GM21390 (cell line): ENCODE measurements at regions not wholly inside any gene's neighbourhood (a gene's known extent, or its start where the extent isn't known, plus 50 kb on each side); places are given as distances from the start of the nearest gene placed in this dataset.
"Not testable (repeated sequence)": the region's sequence is repeated elsewhere in the genome, so short reads cannot be mapped to it uniquely, and the experiment has no call there.

Experiments used
- ATAC-seq: cut with Tn5 transposase; IDR thresholded peaks from one replicate; pipeline ENCODE4 v1.9.1; 2021; ENCODE audit not compliant: unreplicated experiment

DNA sequence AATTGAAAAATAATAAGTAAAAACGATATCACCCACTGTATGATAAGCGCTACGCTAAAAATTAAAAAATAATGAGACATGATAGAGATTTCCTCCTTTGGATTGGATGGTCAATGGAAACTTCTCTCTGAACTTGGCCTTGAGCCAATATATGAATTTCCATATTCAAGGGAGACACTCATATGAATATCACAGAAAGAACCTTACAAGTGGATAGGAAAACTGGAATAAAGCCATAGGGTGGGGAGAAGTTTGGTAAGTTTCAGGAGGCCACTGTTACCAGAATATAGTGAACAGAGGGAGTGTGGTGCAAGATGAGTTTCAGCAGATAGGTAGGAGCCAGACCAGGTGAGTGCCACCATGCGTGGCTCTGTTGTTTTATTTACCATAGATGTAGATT, 147.2 kb downstream of the SEM1 start:
- ATAC-seq = no peak

- ATAC-seq = no peak
Measured at GRCh38 chr7:96561892-96562291, 147.8 kb downstream of the SEM1 start.

- ATAC-seq = no peak
Measured at GRCh38 chr7:96558530-96558929, 151.1 kb downstream of the SEM1 start.

- ATAC-seq = no peak
Measured at GRCh38 chr7:96558093-96558492, 151.6 kb downstream of the SEM1 start.

DNA sequence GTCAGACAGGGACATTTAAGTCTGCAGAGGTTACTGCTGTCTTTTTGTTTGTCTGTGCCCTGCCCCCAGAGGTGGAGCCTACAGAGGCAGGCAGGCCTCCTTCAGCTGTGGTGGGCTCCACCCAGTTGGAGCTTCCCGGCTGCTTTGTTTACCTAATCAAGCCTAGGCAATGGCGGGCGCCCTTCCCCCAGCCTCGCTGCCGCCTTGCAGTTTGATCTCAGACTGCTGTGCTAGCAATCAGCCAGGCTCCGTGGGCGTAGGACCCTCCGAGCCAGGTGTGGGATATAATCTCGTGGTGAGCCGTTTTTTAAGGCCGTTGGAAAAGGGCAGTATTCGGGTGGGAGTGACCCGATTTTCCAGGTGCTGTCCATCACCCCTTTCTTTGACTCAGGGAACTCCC, 152.0 kb downstream of the SEM1 start:
- ATAC-seq = not testable (repeated sequence)

- no peak for ATAC-seq
Measured at GRCh38 chr7:96548664-96549063, 161.0 kb downstream of the SEM1 start.

GRCh38 chr7:96547371-96547811, 162.3 kb downstream of the SEM1 start:
- ATAC-seq = no peak

DNA sequence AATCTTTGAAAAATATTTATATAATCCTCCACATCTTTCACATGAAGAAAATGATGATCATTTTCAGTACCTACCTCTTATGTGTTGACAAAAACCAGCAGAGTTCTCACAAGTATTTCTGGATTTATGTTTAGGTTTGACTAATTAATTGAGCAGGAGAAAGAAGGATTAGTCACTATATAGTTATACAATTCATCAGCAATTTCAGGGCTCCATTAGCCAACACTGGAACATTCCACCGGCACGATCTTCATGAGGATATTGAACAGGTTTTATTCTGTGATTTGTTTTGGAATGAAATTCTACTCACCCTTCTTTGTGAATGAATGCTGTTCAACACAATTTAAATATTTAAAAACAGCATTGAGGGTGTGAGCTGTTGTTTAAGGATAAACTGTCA, 163.2 kb downstream of the SEM1 start:
- ATAC-seq = no peak

DNA sequence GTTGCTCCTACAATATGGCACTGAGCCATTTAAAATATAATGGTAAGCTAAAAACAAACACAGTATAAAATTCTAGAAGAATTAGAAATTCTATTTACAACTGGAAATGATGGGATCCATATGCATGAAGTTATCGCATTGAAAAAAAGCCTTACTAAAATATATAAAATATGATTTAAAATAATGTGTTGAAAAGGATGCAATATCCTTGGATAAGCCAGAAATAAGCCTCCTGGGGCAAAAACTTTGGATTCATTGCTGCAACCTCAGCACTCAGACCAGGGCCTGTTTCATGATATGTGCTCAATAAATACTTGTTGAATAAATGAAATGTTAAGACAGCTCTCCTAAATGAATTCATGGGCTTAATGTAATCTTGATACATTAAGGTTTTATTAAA, 170.2 kb downstream of the SEM1 start:
- ATAC-seq = no peak

DNA sequence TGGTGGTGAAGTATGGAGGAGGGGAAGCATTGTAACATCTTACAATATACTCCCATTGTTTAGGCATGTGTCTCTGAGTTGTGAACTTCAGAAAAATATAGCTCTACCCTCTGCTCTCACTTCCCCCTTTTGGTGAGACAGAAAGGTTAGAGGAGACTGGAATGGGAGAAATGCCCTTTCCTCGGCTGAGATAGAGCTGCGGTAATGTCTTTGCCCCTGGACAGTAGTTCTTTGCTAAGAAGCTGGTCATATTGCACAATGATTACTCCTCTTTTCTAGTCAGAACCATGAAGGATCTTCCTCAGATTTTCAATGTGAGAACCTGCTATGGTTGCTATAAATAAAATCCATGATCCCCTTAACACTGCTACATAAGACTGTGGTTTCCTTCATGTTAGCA, 171.0 kb downstream of the SEM1 start:
- no peak for ATAC-seq

- ATAC-seq = no peak
Measured at GRCh38 chr7:96534221-96534620, 175.4 kb downstream of the SEM1 start.

- ATAC-seq = no peak
Measured at GRCh38 chr7:96532428-96532935, 177.2 kb downstream of the SEM1 start.

DNA sequence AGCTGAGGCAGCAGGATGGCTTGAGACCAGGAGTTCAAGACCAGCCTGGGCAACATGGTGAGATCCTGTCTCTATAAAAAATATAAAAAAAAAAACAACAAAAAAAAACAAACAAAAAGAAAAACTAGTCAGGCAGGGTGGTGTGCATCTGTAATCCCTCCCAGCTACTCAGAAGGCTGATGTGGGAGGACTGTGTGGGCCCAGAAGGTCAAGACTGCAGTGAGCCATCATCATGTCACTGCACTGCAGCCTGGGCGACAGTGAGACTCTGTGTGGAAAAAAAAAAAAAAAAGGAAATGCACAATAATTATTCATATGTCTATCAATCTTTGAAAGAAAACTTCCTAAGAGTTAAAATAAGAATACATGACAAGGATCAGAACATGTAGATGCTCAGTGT, 178.3 kb downstream of the SEM1 start:
- no peak for ATAC-seq

DNA sequence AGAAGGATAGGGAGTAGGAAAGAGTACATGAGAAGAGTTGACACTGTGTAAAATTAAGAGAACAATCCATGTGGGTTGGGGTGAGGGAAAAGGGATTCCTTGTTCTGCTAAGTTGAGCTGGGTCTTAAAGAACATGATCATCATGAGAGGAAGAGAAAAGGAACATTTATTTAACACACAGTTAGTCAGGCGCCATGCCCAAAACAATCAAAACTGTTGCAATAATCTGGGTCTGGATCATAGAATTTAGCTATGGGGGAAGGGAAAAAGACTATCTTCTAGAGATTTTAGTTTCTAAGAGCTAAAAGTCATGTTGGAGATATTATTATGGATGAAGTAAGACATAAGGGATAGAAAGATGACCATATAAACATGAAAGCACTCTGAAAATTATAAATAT, 178.9 kb downstream of the SEM1 start:
- no peak for ATAC-seq

DNA sequence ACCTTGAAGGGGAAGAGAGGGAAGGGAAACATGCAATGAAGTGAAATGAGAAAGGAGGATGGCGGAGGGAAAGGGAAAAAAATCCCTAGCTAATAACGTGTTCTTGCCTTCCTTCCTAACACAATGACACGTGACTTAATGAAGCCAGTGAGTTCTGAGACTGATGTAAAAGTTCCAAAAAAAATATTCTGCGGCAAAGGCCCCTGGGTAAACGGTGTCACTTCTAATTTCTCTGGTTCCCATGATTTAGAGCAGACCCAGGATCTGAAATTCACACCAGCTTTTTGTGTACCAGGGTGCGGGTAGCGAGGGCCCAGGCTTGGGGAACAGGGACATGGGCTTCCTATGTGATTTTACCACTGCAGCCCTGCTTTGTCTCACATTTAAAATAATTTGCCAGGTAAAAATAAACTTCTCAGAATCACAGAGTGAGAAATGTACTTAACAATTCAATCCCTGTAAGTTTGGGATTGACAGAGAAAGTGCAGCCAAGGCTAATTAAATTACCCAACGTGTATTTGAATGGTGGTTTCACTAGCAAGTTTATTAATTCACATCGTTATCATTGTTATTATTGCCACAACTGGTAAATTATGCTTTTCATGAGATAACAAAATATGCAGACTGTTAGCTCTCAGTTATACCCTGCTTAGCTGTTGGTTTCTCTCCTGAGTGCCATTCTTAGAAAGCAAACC, 182.4 kb downstream of the SEM1 start:
- ATAC-seq = no peak

DNA sequence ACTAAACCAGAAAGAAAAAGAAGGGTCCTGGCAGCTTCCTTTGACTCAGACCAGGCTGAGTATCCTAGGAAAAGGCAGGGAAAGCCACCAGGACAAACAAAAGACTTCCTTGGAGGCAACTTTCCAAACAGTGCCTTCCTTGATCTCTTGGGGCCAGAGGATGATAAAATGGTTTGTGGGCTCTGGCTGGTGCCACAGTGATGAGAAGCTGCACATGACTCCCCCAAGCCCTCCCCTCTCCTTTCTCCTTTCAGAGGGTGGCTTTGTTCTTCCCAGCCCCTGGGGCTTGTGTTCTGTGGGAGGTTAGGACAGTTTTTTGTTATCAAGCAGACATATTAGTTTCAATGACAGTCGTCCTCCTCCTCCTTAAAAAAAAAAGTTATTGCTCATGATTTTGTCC, 183.2 kb downstream of the SEM1 start:
- no peak for ATAC-seq

DNA sequence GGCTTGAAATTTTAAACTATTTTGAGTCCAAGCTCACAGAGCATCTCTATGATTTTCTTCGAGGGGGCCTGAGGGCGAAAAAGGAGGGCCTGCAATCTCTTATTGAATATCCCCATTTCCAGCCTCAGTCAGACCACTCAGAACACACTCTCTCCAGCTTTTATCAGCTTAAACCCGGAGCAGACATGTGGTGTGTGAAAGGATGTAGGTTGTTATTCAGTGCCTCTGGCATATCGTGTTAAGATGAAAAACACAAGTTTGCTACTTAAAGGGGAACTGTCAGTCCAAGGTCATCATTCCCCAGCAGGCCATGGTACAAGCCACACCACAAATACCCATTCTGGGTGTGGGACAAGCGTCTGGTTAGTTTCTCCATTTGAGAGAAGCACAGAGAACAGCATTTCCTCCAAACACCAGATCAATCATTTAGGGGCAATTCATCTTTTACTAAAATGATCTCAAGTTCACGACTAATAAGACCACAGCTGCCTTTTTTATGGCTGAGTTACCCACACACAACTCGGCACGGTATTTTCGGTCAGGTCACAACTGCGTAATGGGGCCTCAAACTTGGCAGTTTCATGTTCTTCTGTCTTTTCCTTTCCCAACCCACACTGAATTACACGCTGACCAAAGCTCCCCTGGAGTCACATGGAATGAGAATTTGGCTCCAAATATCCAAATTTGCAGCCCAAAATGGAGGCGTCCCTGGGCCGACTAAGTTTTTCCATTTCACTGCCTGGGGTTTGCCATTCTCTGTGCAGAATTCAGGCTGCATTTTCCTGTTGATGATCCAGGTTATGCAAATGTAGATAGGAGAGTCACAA, 188.4 kb downstream of the SEM1 start:
- ATAC-seq = no peak

GRCh38 chr7:96508371-96508770, 186.5 kb upstream of the SLC25A13 start:
- ATAC-seq = no peak

DNA sequence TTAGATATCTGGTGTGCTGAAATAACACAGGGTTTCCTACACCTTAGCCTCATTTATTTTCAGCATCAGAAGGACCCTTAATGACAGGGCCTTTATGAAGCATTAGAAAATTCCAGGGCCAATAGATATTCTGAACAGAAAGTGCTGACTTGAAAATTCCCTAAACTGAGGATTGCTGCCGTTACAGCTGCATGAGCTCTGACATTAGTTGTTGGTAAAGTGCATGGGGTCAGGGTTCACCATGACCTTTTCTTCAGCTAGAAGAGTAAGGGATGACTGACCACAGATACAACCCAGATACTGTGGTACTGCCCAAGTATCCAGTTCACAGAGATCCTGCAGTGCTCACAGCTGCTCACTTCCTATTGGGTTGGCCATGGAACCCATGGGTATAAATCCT, 181.7 kb upstream of the SLC25A13 start:
- ATAC-seq = no peak

GRCh38 chr7:96501318-96501717, 179.4 kb upstream of the SLC25A13 start:
- no peak for ATAC-seq

DNA sequence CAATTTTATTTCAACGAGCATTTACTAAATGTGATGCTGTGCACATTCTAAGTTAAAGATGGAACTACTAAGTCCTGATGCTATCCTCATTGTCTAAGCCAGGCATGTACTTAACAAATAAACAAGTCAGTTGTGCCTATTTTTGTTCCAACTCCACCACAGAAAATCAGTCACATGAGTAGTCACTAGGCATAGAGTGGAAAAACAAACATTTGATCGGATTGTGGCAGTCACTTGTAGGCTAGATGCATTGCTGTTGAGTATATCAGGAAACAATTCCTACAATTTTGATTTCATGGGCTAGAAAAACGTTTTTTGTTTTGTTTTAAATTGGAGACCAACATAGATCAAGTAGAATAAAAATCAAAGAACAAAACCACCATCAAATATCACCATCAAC, 177.6 kb upstream of the SLC25A13 start:
- no peak for ATAC-seq

- ATAC-seq = no peak
Measured at GRCh38 chr7:96497567-96497966, 175.7 kb upstream of the SLC25A13 start.
